ENCODE measurements at regions not wholly inside any gene's neighbourhood (a gene's known extent, or its start where the extent isn't known, plus 50 kb on each side); places are given as distances from the start of the nearest gene placed in this dataset.

DNA sequence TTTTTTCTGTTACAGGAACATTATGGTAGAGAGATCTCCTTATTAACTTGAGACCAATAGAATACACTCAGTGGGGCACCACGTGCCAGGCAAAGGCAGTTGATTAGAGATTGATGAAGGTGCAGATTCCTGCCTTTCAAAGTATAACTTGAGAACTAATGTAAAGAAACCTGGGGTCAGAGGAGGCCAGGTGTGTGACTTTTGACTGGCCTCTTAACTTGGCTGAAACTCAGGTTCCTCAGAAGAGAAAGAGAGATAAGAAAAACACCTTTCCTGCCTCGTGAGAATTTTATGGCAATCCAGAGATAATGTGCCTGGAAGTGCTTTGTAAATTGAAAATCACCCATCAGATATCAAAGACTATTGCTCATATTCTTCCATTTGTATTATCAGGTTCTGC is 110.7 kb upstream of the GZMB start:
- DNase-seq (ENCODE audit: low read depth), result no peak
- no peak for TF ChIP-seq POLR2A (IDR thresholded peaks at IDR 0.05; ENCODE audit: extremely low read depth, insufficient read length)
- TF ChIP-seq MYC (IDR thresholded peaks at IDR 0.05; ENCODE audit: low read depth, low read length), result no peak
- TF ChIP-seq, protein P1, sequence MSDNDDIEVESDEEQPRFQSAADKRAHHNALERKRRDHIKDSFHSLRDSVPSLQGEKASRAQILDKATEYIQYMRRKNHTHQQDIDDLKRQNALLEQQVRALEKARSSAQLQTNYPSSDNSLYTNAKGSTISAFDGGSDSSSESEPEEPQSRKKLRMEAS (IDR thresholded peaks at IDR 0.05; ENCODE audit: low read depth, low read length), result no peak
- TF ChIP-seq, protein P2, sequence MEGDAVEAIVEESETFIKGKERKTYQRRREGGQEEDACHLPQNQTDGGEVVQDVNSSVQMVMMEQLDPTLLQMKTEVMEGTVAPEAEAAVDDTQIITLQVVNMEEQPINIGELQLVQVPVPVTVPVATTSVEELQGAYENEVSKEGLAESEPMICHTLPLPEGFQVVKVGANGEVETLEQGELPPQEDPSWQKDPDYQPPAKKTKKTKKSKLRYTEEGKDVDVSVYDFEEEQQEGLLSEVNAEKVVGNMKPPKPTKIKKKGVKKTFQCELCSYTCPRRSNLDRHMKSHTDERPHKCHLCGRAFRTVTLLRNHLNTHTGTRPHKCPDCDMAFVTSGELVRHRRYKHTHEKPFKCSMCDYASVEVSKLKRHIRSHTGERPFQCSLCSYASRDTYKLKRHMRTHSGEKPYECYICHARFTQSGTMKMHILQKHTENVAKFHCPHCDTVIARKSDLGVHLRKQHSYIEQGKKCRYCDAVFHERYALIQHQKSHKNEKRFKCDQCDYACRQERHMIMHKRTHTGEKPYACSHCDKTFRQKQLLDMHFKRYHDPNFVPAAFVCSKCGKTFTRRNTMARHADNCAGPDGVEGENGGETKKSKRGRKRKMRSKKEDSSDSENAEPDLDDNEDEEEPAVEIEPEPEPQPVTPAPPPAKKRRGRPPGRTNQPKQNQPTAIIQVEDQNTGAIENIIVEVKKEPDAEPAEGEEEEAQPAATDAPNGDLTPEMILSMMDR (IDR thresholded peaks at IDR 0.05; ENCODE audit: low read depth, low read length), result no peak
- no peak overlapping the region for H3K4me3 ChIP-seq (ENCODE audit: low read depth, low read length)

DNA sequence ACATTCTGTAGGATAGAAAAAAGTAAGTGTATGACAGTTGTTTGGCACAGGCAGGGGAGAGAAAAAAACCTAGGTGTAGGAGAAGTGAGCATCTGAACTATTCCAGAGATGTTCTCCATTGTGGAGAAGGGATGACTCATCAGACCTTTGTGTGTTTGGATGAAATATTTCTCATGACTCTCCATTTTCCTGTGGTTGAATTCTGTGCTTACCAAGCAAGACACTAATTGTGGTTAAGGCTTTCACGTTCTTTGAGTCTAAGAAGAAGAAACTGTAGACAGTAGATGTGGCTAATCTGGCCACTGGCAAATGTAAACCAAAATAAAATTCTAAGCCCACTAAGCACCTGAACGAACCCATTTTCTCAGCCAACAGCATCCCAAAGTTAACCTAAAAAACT is 107.9 kb upstream of the GZMB start:
- TF ChIP-seq MYC (IDR thresholded peaks at IDR 0.05; ENCODE audit: low read depth, low read length) (no peak), POLR2A (IDR thresholded peaks at IDR 0.05; ENCODE audit: extremely low read depth, insufficient read length) (no peak)
- TF ChIP-seq, protein P1 (IDR thresholded peaks at IDR 0.05; ENCODE audit: low read depth, low read length), result no peak
- TF ChIP-seq, protein P2 (IDR thresholded peaks at IDR 0.05; ENCODE audit: low read depth, low read length), result no peak
- H3K4me3 ChIP-seq (ENCODE audit: low read depth, low read length), result no peak overlapping the region
- DNase-seq (ENCODE audit: low read depth), result no peak

DNA sequence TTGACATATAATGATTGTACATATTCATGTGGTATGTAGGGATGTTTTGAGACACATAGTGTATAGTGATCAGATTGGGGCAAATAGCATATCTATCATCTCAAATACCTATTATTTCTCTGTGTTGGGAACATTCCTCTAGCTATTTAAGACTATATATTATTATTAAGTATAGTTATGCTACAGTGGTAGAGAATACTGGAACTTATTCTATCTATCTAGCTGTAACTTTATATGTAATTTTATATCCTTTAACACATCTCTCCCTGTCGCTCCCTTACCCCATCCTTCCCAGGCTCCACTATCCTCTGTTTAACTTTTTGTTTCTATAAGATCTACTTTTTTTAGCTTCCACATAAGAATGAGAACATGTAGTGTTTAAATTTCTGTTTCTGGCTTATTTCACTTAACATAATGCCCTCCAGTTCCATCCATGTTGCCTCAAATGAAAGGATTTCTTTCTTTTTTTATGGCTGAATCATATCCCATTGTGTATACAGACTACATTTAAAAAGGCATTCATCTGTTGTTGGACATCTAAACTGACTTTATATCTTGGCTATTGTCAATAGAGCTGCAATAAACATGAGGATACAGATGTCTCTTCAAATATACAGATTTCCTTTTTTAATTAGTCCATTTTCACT is 102.1 kb upstream of the GZMB start:
- TF ChIP-seq POLR2A (IDR thresholded peaks at IDR 0.05; ENCODE audit: extremely low read depth, insufficient read length), result no peak
- TF ChIP-seq, protein P1 (IDR thresholded peaks at IDR 0.05; ENCODE audit: low read depth, low read length), result no peak
- TF ChIP-seq, protein P2 (IDR thresholded peaks at IDR 0.05; ENCODE audit: low read depth, low read length), result no peak
- TF ChIP-seq MYC (IDR thresholded peaks at IDR 0.05; ENCODE audit: low read depth, low read length), result no peak
- DNase-seq (ENCODE audit: low read depth), result no peak
- H3K4me3 ChIP-seq (ENCODE audit: low read depth, low read length), result no peak overlapping the region

DNA sequence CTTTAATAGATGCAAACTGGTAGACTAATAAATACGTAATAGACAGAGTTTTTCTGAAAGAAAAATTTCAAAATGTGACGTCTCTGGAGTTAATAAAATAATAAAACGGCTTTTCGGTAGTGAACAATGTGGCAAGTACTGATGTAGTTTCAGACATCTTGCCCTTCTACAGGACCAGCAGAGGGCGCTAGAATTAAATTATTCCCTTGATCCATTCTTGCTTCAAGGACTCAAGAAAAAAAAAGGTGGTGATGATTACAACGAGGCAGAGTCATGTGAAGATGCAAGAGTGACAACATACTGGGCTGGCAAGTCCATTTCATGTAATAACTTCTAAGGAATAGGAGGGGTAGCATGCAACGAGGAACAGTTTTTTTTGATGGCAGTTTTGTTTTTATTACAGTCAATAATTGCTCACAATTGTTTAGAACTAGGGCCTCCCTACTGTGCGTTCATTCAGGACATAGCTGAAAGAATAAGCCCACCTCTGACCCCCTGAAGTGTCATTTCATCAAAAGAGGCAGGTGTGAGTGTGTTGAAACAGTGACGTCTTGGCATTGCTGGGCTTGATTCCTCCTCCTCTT is 101.0 kb upstream of the GZMB start:
- peak; percentile 72 for DNase-seq (ENCODE audit: low read depth)

DNA sequence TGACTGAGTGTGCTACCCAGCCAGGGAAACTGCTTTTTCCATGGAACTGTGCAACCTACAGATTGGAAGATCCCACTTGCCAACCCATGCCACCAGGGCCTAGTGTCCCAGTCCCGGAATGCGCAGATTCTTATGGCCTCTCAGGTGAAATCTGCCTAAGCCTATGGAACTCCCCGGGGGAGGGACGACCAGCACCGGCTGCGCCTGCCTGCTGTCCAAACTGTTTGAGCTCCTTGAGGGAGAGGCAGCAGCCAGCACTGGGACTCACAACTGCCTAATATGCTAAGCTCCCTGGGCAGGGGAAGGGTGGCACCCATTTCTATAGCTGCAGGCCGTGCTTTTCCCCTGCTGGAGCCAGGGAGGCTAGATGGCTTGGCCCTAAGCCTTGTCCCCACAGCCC is 92.5 kb upstream of the GZMB start:
- TF ChIP-seq, protein P2 (IDR thresholded peaks at IDR 0.05; ENCODE audit: low read depth, low read length), result no peak
- no peak for TF ChIP-seq MYC (IDR thresholded peaks at IDR 0.05; ENCODE audit: low read depth, low read length)
- TF ChIP-seq POLR2A (IDR thresholded peaks at IDR 0.05; ENCODE audit: extremely low read depth, insufficient read length), result no peak
- TF ChIP-seq, protein P1 (IDR thresholded peaks at IDR 0.05; ENCODE audit: low read depth, low read length), result no peak
- no peak overlapping the region for H3K4me3 ChIP-seq (ENCODE audit: low read depth, low read length)
- DNase-seq (ENCODE audit: low read depth), result no peak

More for the DNA sequence above, 101.0 kb upstream of the GZMB start:
- H3K4me3 ChIP-seq (ENCODE audit: low read depth, low read length), result no peak overlapping the region
- no peak for TF ChIP-seq POLR2A (IDR thresholded peaks at IDR 0.05; ENCODE audit: extremely low read depth, insufficient read length)
- TF ChIP-seq, protein P2 (IDR thresholded peaks at IDR 0.05; ENCODE audit: low read depth, low read length), result peak; percentile 64

Data from NB4 (cell line).